ENCODE measurements at regions not wholly inside any gene's neighbourhood (a gene's known extent, or its start where the extent isn't known, plus 50 kb on each side); places are given as distances from the start of the nearest gene placed in this dataset.

DNA sequence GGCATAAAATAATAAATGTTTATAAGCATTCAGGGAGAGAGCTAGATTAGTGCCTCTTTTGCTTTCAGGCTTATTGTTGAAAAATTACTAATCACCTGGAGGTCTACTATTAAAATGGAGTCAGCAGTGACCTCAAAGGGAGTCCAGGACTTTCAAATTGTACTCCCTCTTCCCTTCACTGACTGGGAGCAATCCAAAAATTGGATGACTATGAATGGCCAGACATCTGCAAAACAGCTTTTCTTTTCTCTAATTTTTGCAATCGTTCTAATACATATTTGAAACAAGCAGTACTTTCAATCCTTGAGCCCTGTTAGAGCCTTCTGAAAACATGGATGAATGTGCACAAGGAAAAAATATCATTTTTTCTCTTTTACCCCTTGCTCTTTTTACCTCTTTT, 461.8 kb downstream of the TMEM232 start:
- Histone ChIP-seq H3K4me3 (replicated peaks in 1 of 3; ENCODE audit: insufficient read depth in 1 of 3, low read depth in 1 of 3, low read length in 3 of 3) (no peak overlapping the region), H2AFZ (ENCODE audit: low read depth, low read length) (no peak overlapping the region), H3K9me3 (replicated peaks; ENCODE audit: control insufficient read depth, insufficient read depth, low read length) (peaks cover 2% of the 10 kb centered on the region), H3K36me3 (ENCODE audit: control insufficient read depth in 2 of 2, extremely low read depth in 1 of 2, insufficient read depth in 2 of 2, low read length in 2 of 2) (no peaks in the 10 kb centered on the region), H3K9me1 (replicated peaks; ENCODE audit: control insufficient read depth, extremely low read depth, insufficient read depth, low read length) (no peaks in the 10 kb centered on the region), H3K27me3 (ENCODE audit: control insufficient read depth in 2 of 2, insufficient read depth in 2 of 2, low read length in 2 of 2) (no peaks in the 10 kb centered on the region), H4K20me1 (replicated peaks; ENCODE audit: control insufficient read depth, extremely low read depth, insufficient read depth, low read length) (no peaks in the 10 kb centered on the region), H3K4me1 (ENCODE audit: control insufficient read depth, extremely low read depth, insufficient read depth, low read length) (no peaks in the 10 kb centered on the region), H3K4me2 (ENCODE audit: insufficient read depth, low read length) (no peak overlapping the region), H3K9ac (replicated peaks; ENCODE audit: extremely low read depth, insufficient read depth, low read length) (no peak overlapping the region), H3K79me2 (ENCODE audit: control insufficient read depth, insufficient read depth, low read length) (no peaks in the 10 kb centered on the region), H3K27ac (ENCODE audit: insufficient read depth, low read depth, low read length) (no peak overlapping the region)
- ChIA-PET CTCF (no interaction called here), POLR2A (no interaction called here)
- no peak for DNase-seq (ENCODE audit: low read depth, low spot score)
- dilution Hi-C loops (cut with MboI; ENCODE audit: extremely low pct_ligation_motif_present, low sequenced_read_pairs) = no loop called here
- FAIRE-seq = no peak
- TF ChIP-seq CTCF (IDR thresholded peaks at IDR 0.05; ENCODE audit: extremely low read depth in 1 of 2, insufficient read depth in 1 of 2, low read depth in 1 of 2, low read length in 2 of 2) = no peak
- no peak for TF ChIP-seq POLR2A (IDR thresholded peaks at IDR 0.05; ENCODE audit: low read depth, low read length)
- TF ChIP-seq POLR2AphosphoS5 (IDR thresholded peaks at IDR 0.05; ENCODE audit: insufficient read depth, low read depth, low read length) = no peak
- no peak for TF ChIP-seq GATA2 (IDR thresholded peaks at IDR 0.05; ENCODE audit: insufficient read depth, insufficient read length, low read depth, low read length)
- TF ChIP-seq JUN (IDR thresholded peaks at IDR 0.05; ENCODE audit: borderline replicate concordance, insufficient read depth, insufficient read length, low read depth) = no peak
- TF ChIP-seq, protein P1, sequence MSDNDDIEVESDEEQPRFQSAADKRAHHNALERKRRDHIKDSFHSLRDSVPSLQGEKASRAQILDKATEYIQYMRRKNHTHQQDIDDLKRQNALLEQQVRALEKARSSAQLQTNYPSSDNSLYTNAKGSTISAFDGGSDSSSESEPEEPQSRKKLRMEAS (IDR thresholded peaks at IDR 0.05; ENCODE audit: insufficient read depth, insufficient read length) = no peak
- no peak for TF ChIP-seq FOS (IDR thresholded peaks at IDR 0.05; ENCODE audit: borderline replicate concordance, insufficient read depth, low read length)
- TF ChIP-seq EZH2 (IDR thresholded peaks at IDR 0.05; ENCODE audit: borderline replicate concordance, low read depth, low read length, severe bottlenecking) = no peak
- no peak for TF ChIP-seq MYC (IDR thresholded peaks at IDR 0.05; ENCODE audit: low read depth, low read length)
- BruUV-seq (replicated peaks) = no TSS peak
- intact Hi-C loops (cut with micrococcal nuclease) = no loop called here

Measured in endothelial cell of umbilical vein (primary cell).